Mammary epithelial cell (primary cell): ENCODE measurements at regions not wholly inside any gene's neighbourhood (a gene's known extent, or its start where the extent isn't known, plus 50 kb on each side); places are given as distances from the start of the nearest gene placed in this dataset.

Experiments
- EZH2 ChIP-seq: IDR thresholded peaks from 2 replicates; pipeline ENCODE4 v1.6.1; 2012; ENCODE audit warnings: low read length, inconsistent platforms, borderline replicate concordance
- TF ChIP-seq, protein P1 (sequence below), 2 donors: IDR thresholded peaks in 1 of 2; conservative IDR thresholded peaks in 1 of 2; 2 replicates each; pipeline ENCODE4 v1.5.1; 2011 to 2012; ENCODE audit warnings: inconsistent platforms in 2 of 2, low read length in 2 of 2, mild to moderate bottlenecking in 2 of 2, control low read depth in 1 of 2, low read depth in 1 of 2; ENCODE audit not compliant: insufficient read depth in 1 of 2; ENCODE audit errors: extremely low read depth in 1 of 2

DNA sequence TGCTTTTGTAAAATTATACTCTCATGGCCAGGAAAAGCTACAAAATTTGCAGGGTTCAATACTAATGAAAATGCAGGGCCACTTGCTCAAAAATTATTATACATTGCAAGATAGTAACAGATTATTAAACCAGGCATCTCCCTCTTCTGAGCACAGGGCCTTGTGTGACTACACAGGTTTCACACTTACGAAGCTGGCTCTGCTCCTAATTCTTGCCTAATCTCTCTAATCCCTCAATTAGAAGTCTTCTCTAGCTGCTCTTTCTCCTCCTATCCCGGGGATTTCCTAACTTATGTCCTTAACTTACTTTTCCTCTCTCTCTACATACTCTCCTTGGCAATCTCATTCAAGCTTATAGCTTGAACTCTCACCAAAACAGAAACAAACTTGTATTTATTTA lies 168.3 kb downstream of the AREG start:
- TF ChIP-seq, protein P1, sequence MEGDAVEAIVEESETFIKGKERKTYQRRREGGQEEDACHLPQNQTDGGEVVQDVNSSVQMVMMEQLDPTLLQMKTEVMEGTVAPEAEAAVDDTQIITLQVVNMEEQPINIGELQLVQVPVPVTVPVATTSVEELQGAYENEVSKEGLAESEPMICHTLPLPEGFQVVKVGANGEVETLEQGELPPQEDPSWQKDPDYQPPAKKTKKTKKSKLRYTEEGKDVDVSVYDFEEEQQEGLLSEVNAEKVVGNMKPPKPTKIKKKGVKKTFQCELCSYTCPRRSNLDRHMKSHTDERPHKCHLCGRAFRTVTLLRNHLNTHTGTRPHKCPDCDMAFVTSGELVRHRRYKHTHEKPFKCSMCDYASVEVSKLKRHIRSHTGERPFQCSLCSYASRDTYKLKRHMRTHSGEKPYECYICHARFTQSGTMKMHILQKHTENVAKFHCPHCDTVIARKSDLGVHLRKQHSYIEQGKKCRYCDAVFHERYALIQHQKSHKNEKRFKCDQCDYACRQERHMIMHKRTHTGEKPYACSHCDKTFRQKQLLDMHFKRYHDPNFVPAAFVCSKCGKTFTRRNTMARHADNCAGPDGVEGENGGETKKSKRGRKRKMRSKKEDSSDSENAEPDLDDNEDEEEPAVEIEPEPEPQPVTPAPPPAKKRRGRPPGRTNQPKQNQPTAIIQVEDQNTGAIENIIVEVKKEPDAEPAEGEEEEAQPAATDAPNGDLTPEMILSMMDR (conservative IDR thresholded peaks at IDR 0.05 in 1 of 2, IDR thresholded peaks at IDR 0.05 in 1 of 2; ENCODE audit: extremely low read depth in 1 of 2, insufficient read depth in 1 of 2, low read depth in 1 of 2, low read length in 2 of 2): no peak
- no peak for TF ChIP-seq EZH2
